Smooth muscle cell (in vitro differentiated cells): ENCODE measurements at regions not wholly inside any gene's neighbourhood (a gene's known extent, or its start where the extent isn't known, plus 50 kb on each side); places are given as distances from the start of the nearest gene placed in this dataset.
"Not testable (repeated sequence)": the region's sequence is repeated elsewhere in the genome, so short reads cannot be mapped to it uniquely, and the experiment has no call there.

Experiments used
- DNase-seq: peaks from one replicate; lab custom pipeline; 2025; ENCODE audit not compliant: unreplicated experiment; lab: John Stamatoyannopoulos, UW
- H2AFZ ChIP-seq: fragments of 200-600 bp; sonication (generic); 2 replicates; pipeline ENCODE4 v1.6.0; 2016; ENCODE audit warnings: antibody characterized with exemption, low read depth, mild to moderate bottlenecking
- H3F3A ChIP-seq: fragments of 200-600 bp; sonication (generic); 2 replicates; pipeline ENCODE4 v1.6.0; 2017; ENCODE audit warnings: antibody characterized with exemption, low read depth
- H3K27ac ChIP-seq: fragments of 200-600 bp; sonication (generic); 2 replicates; pipeline ENCODE4 v1.5.1; 2016; ENCODE audit warnings: low read depth, mild to moderate bottlenecking
- H3K27me3 ChIP-seq: fragments of 200-600 bp; sonication (generic); 2 replicates; pipeline ENCODE4 v1.6.1; 2016; ENCODE audit warnings: low read depth, mild to moderate bottlenecking
- H3K36me3 ChIP-seq: fragments of 200-600 bp; sonication (generic); 2 replicates; pipeline ENCODE4 v1.5.1; 2016; ENCODE audit warnings: low read depth
- H3K4me1 ChIP-seq: fragments of 200-600 bp; sonication (generic); 2 replicates; pipeline ENCODE4 v1.5.1; 2016; ENCODE audit warnings: low read depth
- H3K4me2 ChIP-seq: fragments of 200-600 bp; sonication (generic); 2 replicates; pipeline ENCODE4 v1.6.0; 2016; ENCODE audit warnings: mild to moderate bottlenecking
- H3K4me3 ChIP-seq: fragments of 200-600 bp; sonication (generic); 2 replicates; pipeline ENCODE4 v1.5.1; 2016; ENCODE audit warnings: mild to moderate bottlenecking
- H3K79me2 ChIP-seq: fragments of 200-600 bp; sonication (generic); 2 replicates; pipeline ENCODE4 v1.6.0; 2016; ENCODE audit warnings: low read depth, mild to moderate bottlenecking
- H3K9ac ChIP-seq: fragments of 200-600 bp; sonication (generic); 2 replicates; pipeline ENCODE4 v1.6.0; 2016; ENCODE audit warnings: low read depth
- H3K9me3 ChIP-seq: fragments of 200-600 bp; sonication (generic); replicated peaks from 2 replicates; pipeline ENCODE4 v1.5.1; 2016; ENCODE audit warnings: low read depth
- H4K20me1 ChIP-seq: fragments of 200-600 bp; sonication (generic); 2 replicates; pipeline ENCODE4 v1.6.0; 2016; ENCODE audit warnings: low read depth
- CTCF ChIP-seq: fragments of 200-600 bp; sonication (generic); IDR thresholded peaks from 2 replicates; pipeline ENCODE4 v1.5.1; 2017; ENCODE audit warnings: borderline replicate concordance, mild to moderate bottlenecking, antibody characterized with exemption; ENCODE audit not compliant: insufficient read depth, poor library complexity, severe bottlenecking
- WGBS: methylation state at CpG from one replicate; pipeline ENCODE4 v1.1.7; 2016; ENCODE audit warnings: low lambda C conversion rate; 5-methylcytosine and 5-hydroxymethylcytosine counted together

- no peak for DNase-seq
- no peaks in the 10 kb centered on the region for H3F3A ChIP-seq
- H2AFZ ChIP-seq, result no peak overlapping the region
- no peaks in the 10 kb centered on the region for H3K79me2 ChIP-seq
- H3K27me3 ChIP-seq, result no peaks in the 10 kb centered on the region
- H3K4me2 ChIP-seq, result no peak overlapping the region
- no peak for TF ChIP-seq CTCF
- no peaks in the 10 kb centered on the region for H3K36me3 ChIP-seq
- peaks cover 8% of the 10 kb centered on the region for H3K9me3 ChIP-seq
- no peak overlapping the region for H3K4me3 ChIP-seq
- no peak overlapping the region for H3K9ac ChIP-seq
- no peaks in the 10 kb centered on the region for H3K4me1 ChIP-seq
- H4K20me1 ChIP-seq, result no peaks in the 10 kb centered on the region
- H3K27ac ChIP-seq, result no peak overlapping the region
- 76% methylated on average over 1 of the region's 1 CpG for WGBS
Observed at GRCh38 chr9:103601287-103601686, 492.8 kb upstream of the SMC2 start.

GRCh38 chr9:103611950-103612349, 482.2 kb upstream of the SMC2 start:
- H2AFZ ChIP-seq, H3K4me2 ChIP-seq, DNase-seq, H3K79me2 ChIP-seq, H3K4me1 ChIP-seq, H3K27ac ChIP-seq, H3K9ac ChIP-seq, H3F3A ChIP-seq, H4K20me1 ChIP-seq, H3K27me3 ChIP-seq, H3K4me3 ChIP-seq, H3K9me3 ChIP-seq, H3K36me3 ChIP-seq: not testable (repeated sequence)
- WGBS, result 95% methylated on average over 14 of the region's 14 CpGs

GRCh38 chr9:103615994-103616393, 478.1 kb upstream of the SMC2 start:
- no peak overlapping the region for H3K4me2 ChIP-seq
- H3K27me3 ChIP-seq, result no peaks in the 10 kb centered on the region
- DNase-seq, result no peak
- no peak overlapping the region for H3K27ac ChIP-seq
- 73% methylated on average over 5 of the region's 5 CpGs for WGBS
- no peaks in the 10 kb centered on the region for H3K36me3 ChIP-seq
- no peak for TF ChIP-seq CTCF
- H2AFZ ChIP-seq, result no peak overlapping the region
- H3K4me3 ChIP-seq, result no peak overlapping the region
- no peaks in the 10 kb centered on the region for H3F3A ChIP-seq
- H3K9ac ChIP-seq, result no peak overlapping the region
- no peaks in the 10 kb centered on the region for H3K4me1 ChIP-seq
- no peaks in the 10 kb centered on the region for H4K20me1 ChIP-seq
- H3K9me3 ChIP-seq, result no peaks in the 10 kb centered on the region
- no peaks in the 10 kb centered on the region for H3K79me2 ChIP-seq

- Histone ChIP-seq H3K9ac (no peak overlapping the region), H3K4me3 (no peak overlapping the region), H2AFZ (no peak overlapping the region), H3K79me2 (no peaks in the 10 kb centered on the region), H4K20me1 (no peaks in the 10 kb centered on the region), H3F3A (no peaks in the 10 kb centered on the region), H3K4me1 (no peaks in the 10 kb centered on the region), H3K9me3 (no peaks in the 10 kb centered on the region), H3K36me3 (no peaks in the 10 kb centered on the region), H3K27ac (no peak overlapping the region), H3K4me2 (no peak overlapping the region), H3K27me3 (no peaks in the 10 kb centered on the region)
- 77% methylated on average over 1 of the region's 1 CpG for WGBS
- TF ChIP-seq CTCF, result no peak
- no peak for DNase-seq
Observed at GRCh38 chr9:103617046-103617445, 477.1 kb upstream of the SMC2 start.
